ENCODE measurements at regions not wholly inside any gene's neighbourhood (a gene's known extent, or its start where the extent isn't known, plus 50 kb on each side); places are given as distances from the start of the nearest gene placed in this dataset.

- TF ChIP-seq, protein P1, sequence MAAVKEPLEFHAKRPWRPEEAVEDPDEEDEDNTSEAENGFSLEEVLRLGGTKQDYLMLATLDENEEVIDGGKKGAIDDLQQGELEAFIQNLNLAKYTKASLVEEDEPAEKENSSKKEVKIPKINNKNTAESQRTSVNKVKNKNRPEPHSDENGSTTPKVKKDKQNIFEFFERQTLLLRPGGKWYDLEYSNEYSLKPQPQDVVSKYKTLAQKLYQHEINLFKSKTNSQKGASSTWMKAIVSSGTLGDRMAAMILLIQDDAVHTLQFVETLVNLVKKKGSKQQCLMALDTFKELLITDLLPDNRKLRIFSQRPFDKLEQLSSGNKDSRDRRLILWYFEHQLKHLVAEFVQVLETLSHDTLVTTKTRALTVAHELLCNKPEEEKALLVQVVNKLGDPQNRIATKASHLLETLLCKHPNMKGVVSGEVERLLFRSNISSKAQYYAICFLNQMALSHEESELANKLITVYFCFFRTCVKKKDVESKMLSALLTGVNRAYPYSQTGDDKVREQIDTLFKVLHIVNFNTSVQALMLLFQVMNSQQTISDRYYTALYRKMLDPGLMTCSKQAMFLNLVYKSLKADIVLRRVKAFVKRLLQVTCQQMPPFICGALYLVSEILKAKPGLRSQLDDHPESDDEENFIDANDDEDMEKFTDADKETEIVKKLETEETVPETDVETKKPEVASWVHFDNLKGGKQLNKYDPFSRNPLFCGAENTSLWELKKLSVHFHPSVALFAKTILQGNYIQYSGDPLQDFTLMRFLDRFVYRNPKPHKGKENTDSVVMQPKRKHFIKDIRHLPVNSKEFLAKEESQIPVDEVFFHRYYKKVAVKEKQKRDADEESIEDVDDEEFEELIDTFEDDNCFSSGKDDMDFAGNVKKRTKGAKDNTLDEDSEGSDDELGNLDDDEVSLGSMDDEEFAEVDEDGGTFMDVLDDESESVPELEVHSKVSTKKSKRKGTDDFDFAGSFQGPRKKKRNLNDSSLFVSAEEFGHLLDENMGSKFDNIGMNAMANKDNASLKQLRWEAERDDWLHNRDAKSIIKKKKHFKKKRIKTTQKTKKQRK (IDR thresholded peaks at IDR 0.05; ENCODE audit: low read length) = no peak
- no peak for TF ChIP-seq ISX (CRISPR knock-in tag; conservative IDR thresholded peaks at IDR 0.05)
- no peak for TF ChIP-seq SRSF4 (IDR thresholded peaks at IDR 0.05; ENCODE audit: low read depth, low read length, poor library complexity, severe bottlenecking)
- TF ChIP-seq, protein P2, sequence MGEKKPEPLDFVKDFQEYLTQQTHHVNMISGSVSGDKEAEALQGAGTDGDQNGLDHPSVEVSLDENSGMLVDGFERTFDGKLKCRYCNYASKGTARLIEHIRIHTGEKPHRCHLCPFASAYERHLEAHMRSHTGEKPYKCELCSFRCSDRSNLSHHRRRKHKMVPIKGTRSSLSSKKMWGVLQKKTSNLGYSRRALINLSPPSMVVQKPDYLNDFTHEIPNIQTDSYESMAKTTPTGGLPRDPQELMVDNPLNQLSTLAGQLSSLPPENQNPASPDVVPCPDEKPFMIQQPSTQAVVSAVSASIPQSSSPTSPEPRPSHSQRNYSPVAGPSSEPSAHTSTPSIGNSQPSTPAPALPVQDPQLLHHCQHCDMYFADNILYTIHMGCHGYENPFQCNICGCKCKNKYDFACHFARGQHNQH (CRISPR knock-in tag; IDR thresholded peaks at IDR 0.05) = peak; percentile 67; the same call in 1 of the 2 replicates
- TF ChIP-seq ATF1 (CRISPR knock-in tag; IDR thresholded peaks at IDR 0.05) = peak; percentile 74
- peak; percentile 80; the same call in 1 of the 2 replicates for TF ChIP-seq THAP11 (CRISPR knock-in tag; IDR thresholded peaks at IDR 0.05)
- TF ChIP-seq MEF2D (CRISPR knock-in tag; IDR thresholded peaks at IDR 0.05) = no peak
- no peak for TF ChIP-seq FOXM1 (CRISPR knock-in tag; IDR thresholded peaks at IDR 0.05)
- TF ChIP-seq, protein P3, sequence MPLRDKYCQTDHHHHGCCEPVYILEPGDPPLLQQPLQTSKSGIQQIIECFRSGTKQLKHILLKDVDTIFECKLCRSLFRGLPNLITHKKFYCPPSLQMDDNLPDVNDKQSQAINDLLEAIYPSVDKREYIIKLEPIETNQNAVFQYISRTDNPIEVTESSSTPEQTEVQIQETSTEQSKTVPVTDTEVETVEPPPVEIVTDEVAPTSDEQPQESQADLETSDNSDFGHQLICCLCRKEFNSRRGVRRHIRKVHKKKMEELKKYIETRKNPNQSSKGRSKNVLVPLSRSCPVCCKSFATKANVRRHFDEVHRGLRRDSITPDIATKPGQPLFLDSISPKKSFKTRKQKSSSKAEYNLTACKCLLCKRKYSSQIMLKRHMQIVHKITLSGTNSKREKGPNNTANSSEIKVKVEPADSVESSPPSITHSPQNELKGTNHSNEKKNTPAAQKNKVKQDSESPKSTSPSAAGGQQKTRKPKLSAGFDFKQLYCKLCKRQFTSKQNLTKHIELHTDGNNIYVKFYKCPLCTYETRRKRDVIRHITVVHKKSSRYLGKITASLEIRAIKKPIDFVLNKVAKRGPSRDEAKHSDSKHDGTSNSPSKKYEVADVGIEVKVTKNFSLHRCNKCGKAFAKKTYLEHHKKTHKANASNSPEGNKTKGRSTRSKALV (CRISPR knock-in tag; IDR thresholded peaks at IDR 0.05) = no peak; the same call in 1 of the 2 replicates
- no peak for TF ChIP-seq ZBTB1 (CRISPR knock-in tag; IDR thresholded peaks at IDR 0.05; ENCODE audit: borderline replicate concordance)
- TF ChIP-seq, protein P4, sequence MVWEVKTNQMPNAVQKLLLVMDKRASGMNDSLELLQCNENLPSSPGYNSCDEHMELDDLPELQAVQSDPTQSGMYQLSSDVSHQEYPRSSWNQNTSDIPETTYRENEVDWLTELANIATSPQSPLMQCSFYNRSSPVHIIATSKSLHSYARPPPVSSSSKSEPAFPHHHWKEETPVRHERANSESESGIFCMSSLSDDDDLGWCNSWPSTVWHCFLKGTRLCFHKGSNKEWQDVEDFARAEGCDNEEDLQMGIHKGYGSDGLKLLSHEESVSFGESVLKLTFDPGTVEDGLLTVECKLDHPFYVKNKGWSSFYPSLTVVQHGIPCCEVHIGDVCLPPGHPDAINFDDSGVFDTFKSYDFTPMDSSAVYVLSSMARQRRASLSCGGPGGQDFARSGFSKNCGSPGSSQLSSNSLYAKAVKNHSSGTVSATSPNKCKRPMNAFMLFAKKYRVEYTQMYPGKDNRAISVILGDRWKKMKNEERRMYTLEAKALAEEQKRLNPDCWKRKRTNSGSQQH (CRISPR knock-in tag; IDR thresholded peaks at IDR 0.05; ENCODE audit: low read depth) = 0 out of 2 replicates have a peak, but pooled peaks have one; percentile 45
- TF ChIP-seq PRMT3 (CRISPR knock-in tag; IDR thresholded peaks at IDR 0.05; ENCODE audit: borderline replicate concordance, low read depth) = no peak
- TF ChIP-seq EP300 (IDR thresholded peaks at IDR 0.05; ENCODE audit: low read depth in 2 of 2, low read length in 2 of 2) = peak; percentile 83 to 96
- peak; percentile 91 for TF ChIP-seq EP300 (CRISPR knock-in tag; IDR thresholded peaks at IDR 0.05; ENCODE audit: borderline replicate concordance)
- no peak for TF ChIP-seq ZNF629 (CRISPR knock-in tag; conservative IDR thresholded peaks at IDR 0.05)
- 0 out of 2 replicates have a peak, but pooled peaks have one; percentile 70 for TF ChIP-seq ZSCAN20 (CRISPR knock-in tag; IDR thresholded peaks at IDR 0.05; ENCODE audit: borderline replicate concordance)
- TF ChIP-seq, protein P5, sequence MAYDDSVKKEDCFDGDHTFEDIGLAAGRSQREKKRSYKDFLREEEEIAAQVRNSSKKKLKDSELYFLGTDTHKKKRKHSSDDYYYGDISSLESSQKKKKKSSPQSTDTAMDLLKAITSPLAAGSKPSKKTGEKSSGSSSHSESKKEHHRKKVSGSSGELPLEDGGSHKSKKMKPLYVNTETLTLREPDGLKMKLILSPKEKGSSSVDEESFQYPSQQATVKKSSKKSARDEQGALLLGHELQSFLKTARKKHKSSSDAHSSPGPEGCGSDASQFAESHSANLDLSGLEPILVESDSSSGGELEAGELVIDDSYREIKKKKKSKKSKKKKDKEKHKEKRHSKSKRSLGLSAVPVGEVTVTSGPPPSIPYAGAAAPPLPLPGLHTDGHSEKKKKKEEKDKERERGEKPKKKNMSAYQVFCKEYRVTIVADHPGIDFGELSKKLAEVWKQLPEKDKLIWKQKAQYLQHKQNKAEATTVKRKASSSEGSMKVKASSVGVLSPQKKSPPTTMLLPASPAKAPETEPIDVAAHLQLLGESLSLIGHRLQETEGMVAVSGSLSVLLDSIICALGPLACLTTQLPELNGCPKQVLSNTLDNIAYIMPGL (CRISPR knock-in tag; IDR thresholded peaks at IDR 0.05; ENCODE audit: borderline replicate concordance in 1 of 2, low read depth in 1 of 2) = peak; percentile 36 to 40; a peak in 2 of 4 replicates
- TF ChIP-seq HDAC6 (IDR thresholded peaks at IDR 0.05; ENCODE audit: low read depth, low read length) = no peak
- TF ChIP-seq ZNF180 (CRISPR knock-in tag; IDR thresholded peaks at IDR 0.05; ENCODE audit: borderline replicate concordance, low read depth) = no peak
Measured at GRCh38 chr1:8120693-8121260, 94.7 kb upstream of the ERRFI1 start (continued).
